ENCODE measurements at regions not wholly inside any gene's neighbourhood (a gene's known extent, or its start where the extent isn't known, plus 50 kb on each side); places are given as distances from the start of the nearest gene placed in this dataset.

GRCh38 chr17:31696184-31696602 lies 162.9 kb downstream of the COPRS start:
- Histone ChIP-seq H3K27ac (ENCODE audit: insufficient read depth, low read depth, low read length) (no peak overlapping the region), H3K9ac (replicated peaks; ENCODE audit: extremely low read depth, insufficient read depth, low read length) (no peak overlapping the region), H2AFZ (ENCODE audit: low read depth, low read length) (no peak overlapping the region), H3K4me1 (ENCODE audit: control insufficient read depth, extremely low read depth, insufficient read depth, low read length) (no peaks in the 10 kb centered on the region), H3K27me3 (ENCODE audit: control insufficient read depth in 2 of 2, insufficient read depth in 2 of 2, low read length in 2 of 2) (peaks cover 0 to 3% of the 10 kb centered on the region in 2 experiments), H3K9me3 (replicated peaks; ENCODE audit: control insufficient read depth, insufficient read depth, low read length) (no peaks in the 10 kb centered on the region), H3K4me2 (ENCODE audit: insufficient read depth, low read length) (no peak overlapping the region), H3K9me1 (replicated peaks; ENCODE audit: control insufficient read depth, extremely low read depth, insufficient read depth, low read length) (no peaks in the 10 kb centered on the region), H4K20me1 (replicated peaks; ENCODE audit: control insufficient read depth, extremely low read depth, insufficient read depth, low read length) (no peaks in the 10 kb centered on the region), H3K36me3 (ENCODE audit: control insufficient read depth in 2 of 2, extremely low read depth in 1 of 2, insufficient read depth in 2 of 2, low read length in 2 of 2) (no peaks in the 10 kb centered on the region), H3K4me3 (replicated peaks in 1 of 3; ENCODE audit: insufficient read depth in 1 of 3, low read depth in 1 of 3, low read length in 3 of 3) (no peak overlapping the region), H3K79me2 (ENCODE audit: control insufficient read depth, insufficient read depth, low read length) (no peaks in the 10 kb centered on the region)
- CTCF ChIA-PET, result interaction anchor here (1.7 kb wide), 1 partner anchor 33 kb away, joined by 5 read pairs; no protein-coding TSS in a partner anchor
- intact Hi-C loops (cut with micrococcal nuclease) (no loop called here), dilution Hi-C loops (cut with MboI; ENCODE audit: extremely low pct_ligation_motif_present, low sequenced_read_pairs) (no loop called here)
- DNase-seq (ENCODE audit: low read depth, low spot score), result no peak
- no peak for FAIRE-seq
- no TSS peak for BruUV-seq (replicated peaks)
- POLR2A ChIA-PET, result no interaction called here
- TF ChIP-seq MYC (IDR thresholded peaks at IDR 0.05; ENCODE audit: low read depth, low read length) (no peak), POLR2A (IDR thresholded peaks at IDR 0.05; ENCODE audit: low read depth, low read length) (no peak), POLR2AphosphoS5 (IDR thresholded peaks at IDR 0.05; ENCODE audit: insufficient read depth, low read depth, low read length) (no peak), FOS (IDR thresholded peaks at IDR 0.05; ENCODE audit: borderline replicate concordance, insufficient read depth, low read length) (no peak), JUN (IDR thresholded peaks at IDR 0.05; ENCODE audit: borderline replicate concordance, insufficient read depth, insufficient read length, low read depth) (no peak), EZH2 (IDR thresholded peaks at IDR 0.05; ENCODE audit: borderline replicate concordance, low read depth, low read length, severe bottlenecking) (no peak), GATA2 (IDR thresholded peaks at IDR 0.05; ENCODE audit: insufficient read depth, insufficient read length, low read depth, low read length) (no peak)
- TF ChIP-seq, protein P1, sequence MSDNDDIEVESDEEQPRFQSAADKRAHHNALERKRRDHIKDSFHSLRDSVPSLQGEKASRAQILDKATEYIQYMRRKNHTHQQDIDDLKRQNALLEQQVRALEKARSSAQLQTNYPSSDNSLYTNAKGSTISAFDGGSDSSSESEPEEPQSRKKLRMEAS (IDR thresholded peaks at IDR 0.05; ENCODE audit: insufficient read depth, insufficient read length), result no peak
- TF ChIP-seq, protein P2, sequence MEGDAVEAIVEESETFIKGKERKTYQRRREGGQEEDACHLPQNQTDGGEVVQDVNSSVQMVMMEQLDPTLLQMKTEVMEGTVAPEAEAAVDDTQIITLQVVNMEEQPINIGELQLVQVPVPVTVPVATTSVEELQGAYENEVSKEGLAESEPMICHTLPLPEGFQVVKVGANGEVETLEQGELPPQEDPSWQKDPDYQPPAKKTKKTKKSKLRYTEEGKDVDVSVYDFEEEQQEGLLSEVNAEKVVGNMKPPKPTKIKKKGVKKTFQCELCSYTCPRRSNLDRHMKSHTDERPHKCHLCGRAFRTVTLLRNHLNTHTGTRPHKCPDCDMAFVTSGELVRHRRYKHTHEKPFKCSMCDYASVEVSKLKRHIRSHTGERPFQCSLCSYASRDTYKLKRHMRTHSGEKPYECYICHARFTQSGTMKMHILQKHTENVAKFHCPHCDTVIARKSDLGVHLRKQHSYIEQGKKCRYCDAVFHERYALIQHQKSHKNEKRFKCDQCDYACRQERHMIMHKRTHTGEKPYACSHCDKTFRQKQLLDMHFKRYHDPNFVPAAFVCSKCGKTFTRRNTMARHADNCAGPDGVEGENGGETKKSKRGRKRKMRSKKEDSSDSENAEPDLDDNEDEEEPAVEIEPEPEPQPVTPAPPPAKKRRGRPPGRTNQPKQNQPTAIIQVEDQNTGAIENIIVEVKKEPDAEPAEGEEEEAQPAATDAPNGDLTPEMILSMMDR (IDR thresholded peaks at IDR 0.05; ENCODE audit: extremely low read depth in 1 of 2, insufficient read depth in 1 of 2, low read depth in 1 of 2, low read length in 2 of 2), result no peak
